ENCODE measurements at regions not wholly inside any gene's neighbourhood (a gene's known extent, or its start where the extent isn't known, plus 50 kb on each side); places are given as distances from the start of the nearest gene placed in this dataset.

DNA sequence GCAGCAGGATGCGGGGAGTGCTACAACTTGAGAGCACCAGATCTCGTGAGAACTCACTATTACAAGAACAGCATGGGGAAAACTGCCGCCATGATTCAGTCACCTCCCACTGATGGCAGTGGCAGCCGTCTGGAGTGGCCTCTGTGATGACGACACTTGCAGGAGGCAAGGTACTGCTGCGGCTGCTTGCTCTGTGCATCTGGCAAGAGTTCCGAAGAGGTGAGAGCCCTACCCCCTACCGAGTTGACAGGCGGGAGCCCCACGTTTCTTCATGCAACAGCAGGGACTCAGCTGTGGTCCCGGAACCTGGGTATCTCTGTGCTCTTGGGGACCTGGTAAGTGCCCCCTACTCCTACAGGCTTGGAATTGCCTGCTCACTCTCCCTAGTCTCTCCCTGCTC is 1672.7 kb upstream of the TMEFF2 start (continued):
- TF ChIP-seq, protein P1, sequence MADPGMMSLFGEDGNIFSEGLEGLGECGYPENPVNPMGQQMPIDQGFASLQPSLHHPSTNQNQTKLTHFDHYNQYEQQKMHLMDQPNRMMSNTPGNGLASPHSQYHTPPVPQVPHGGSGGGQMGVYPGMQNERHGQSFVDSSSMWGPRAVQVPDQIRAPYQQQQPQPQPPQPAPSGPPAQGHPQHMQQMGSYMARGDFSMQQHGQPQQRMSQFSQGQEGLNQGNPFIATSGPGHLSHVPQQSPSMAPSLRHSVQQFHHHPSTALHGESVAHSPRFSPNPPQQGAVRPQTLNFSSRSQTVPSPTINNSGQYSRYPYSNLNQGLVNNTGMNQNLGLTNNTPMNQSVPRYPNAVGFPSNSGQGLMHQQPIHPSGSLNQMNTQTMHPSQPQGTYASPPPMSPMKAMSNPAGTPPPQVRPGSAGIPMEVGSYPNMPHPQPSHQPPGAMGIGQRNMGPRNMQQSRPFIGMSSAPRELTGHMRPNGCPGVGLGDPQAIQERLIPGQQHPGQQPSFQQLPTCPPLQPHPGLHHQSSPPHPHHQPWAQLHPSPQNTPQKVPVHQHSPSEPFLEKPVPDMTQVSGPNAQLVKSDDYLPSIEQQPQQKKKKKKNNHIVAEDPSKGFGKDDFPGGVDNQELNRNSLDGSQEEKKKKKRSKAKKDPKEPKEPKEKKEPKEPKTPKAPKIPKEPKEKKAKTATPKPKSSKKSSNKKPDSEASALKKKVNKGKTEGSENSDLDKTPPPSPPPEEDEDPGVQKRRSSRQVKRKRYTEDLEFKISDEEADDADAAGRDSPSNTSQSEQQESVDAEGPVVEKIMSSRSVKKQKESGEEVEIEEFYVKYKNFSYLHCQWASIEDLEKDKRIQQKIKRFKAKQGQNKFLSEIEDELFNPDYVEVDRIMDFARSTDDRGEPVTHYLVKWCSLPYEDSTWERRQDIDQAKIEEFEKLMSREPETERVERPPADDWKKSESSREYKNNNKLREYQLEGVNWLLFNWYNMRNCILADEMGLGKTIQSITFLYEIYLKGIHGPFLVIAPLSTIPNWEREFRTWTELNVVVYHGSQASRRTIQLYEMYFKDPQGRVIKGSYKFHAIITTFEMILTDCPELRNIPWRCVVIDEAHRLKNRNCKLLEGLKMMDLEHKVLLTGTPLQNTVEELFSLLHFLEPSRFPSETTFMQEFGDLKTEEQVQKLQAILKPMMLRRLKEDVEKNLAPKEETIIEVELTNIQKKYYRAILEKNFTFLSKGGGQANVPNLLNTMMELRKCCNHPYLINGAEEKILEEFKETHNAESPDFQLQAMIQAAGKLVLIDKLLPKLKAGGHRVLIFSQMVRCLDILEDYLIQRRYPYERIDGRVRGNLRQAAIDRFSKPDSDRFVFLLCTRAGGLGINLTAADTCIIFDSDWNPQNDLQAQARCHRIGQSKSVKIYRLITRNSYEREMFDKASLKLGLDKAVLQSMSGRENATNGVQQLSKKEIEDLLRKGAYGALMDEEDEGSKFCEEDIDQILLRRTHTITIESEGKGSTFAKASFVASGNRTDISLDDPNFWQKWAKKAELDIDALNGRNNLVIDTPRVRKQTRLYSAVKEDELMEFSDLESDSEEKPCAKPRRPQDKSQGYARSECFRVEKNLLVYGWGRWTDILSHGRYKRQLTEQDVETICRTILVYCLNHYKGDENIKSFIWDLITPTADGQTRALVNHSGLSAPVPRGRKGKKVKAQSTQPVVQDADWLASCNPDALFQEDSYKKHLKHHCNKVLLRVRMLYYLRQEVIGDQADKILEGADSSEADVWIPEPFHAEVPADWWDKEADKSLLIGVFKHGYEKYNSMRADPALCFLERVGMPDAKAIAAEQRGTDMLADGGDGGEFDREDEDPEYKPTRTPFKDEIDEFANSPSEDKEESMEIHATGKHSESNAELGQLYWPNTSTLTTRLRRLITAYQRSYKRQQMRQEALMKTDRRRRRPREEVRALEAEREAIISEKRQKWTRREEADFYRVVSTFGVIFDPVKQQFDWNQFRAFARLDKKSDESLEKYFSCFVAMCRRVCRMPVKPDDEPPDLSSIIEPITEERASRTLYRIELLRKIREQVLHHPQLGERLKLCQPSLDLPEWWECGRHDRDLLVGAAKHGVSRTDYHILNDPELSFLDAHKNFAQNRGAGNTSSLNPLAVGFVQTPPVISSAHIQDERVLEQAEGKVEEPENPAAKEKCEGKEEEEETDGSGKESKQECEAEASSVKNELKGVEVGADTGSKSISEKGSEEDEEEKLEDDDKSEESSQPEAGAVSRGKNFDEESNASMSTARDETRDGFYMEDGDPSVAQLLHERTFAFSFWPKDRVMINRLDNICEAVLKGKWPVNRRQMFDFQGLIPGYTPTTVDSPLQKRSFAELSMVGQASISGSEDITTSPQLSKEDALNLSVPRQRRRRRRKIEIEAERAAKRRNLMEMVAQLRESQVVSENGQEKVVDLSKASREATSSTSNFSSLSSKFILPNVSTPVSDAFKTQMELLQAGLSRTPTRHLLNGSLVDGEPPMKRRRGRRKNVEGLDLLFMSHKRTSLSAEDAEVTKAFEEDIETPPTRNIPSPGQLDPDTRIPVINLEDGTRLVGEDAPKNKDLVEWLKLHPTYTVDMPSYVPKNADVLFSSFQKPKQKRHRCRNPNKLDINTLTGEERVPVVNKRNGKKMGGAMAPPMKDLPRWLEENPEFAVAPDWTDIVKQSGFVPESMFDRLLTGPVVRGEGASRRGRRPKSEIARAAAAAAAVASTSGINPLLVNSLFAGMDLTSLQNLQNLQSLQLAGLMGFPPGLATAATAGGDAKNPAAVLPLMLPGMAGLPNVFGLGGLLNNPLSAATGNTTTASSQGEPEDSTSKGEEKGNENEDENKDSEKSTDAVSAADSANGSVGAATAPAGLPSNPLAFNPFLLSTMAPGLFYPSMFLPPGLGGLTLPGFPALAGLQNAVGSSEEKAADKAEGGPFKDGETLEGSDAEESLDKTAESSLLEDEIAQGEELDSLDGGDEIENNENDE (IDR thresholded peaks at IDR 0.05; ENCODE audit: insufficient replicate concordance, low read length), result no peak
- no peak for TF ChIP-seq RAD21 (IDR thresholded peaks at IDR 0.05 in 1 of 2, conservative IDR thresholded peaks at IDR 0.05 in 1 of 2; ENCODE audit: low read depth in 2 of 2, low read length in 2 of 2)
- TF ChIP-seq SP1 (IDR thresholded peaks at IDR 0.05; ENCODE audit: low read depth, low read length), result no peak
- no peak for TF ChIP-seq CBX5 (IDR thresholded peaks at IDR 0.05; ENCODE audit: low read depth, low read length)
